Stimulated activated CD8-positive, alpha-beta memory T cell treated with anti-CD3 and anti-CD28 coated beads, Interleukin-4, amount 100 ng/mL, for 1 hour (primary cell): ENCODE measurements at regions not wholly inside any gene's neighbourhood (a gene's known extent, or its start where the extent isn't known, plus 50 kb on each side); places are given as distances from the start of the nearest gene placed in this dataset.

Experiments
- DNase-seq, 2 donors: peaks; one replicate each; pipeline ENCODE4 v3.0.0-alpha.2; 2020; ENCODE audit warnings: low read depth in 2 of 2, low spot score in 1 of 2

- DNase-seq: no peak
Observed at GRCh38 chrX:104310090-104310489, 55.4 kb upstream of the ESX1 start.

GRCh38 chrX:104309169-104309568 lies 54.4 kb upstream of the ESX1 start:
- no peak for DNase-seq

- DNase-seq: no peak
Observed at GRCh38 chrX:104307341-104307740, 52.6 kb upstream of the ESX1 start.

- no peak for DNase-seq
Observed at GRCh38 chrX:104306180-104306579, 51.4 kb upstream of the ESX1 start.
